AG10803 (cell line): ENCODE measurements at regions not wholly inside any gene's neighbourhood (a gene's known extent, or its start where the extent isn't known, plus 50 kb on each side); places are given as distances from the start of the nearest gene placed in this dataset.
A peak's percentile ranks its signal among the peaks of the same experiment; 100 is the strongest.

ENCODE experiments used
- DNase-seq: peaks from one replicate; pipeline ENCODE4 v3.0.0; 2010; ENCODE audit warnings: low read depth
- H3K4me3 ChIP-seq: 2 replicates; pipeline ENCODE4 v1.5.1; 2011; ENCODE audit warnings: mild to moderate bottlenecking, low read length, control low read depth
- TF ChIP-seq, protein P1 (sequence below): conservative IDR thresholded peaks from 2 replicates; pipeline ENCODE4 v1.5.1; 2011; ENCODE audit warnings: mild to moderate bottlenecking, low read length, control low read depth, inconsistent platforms

DNA sequence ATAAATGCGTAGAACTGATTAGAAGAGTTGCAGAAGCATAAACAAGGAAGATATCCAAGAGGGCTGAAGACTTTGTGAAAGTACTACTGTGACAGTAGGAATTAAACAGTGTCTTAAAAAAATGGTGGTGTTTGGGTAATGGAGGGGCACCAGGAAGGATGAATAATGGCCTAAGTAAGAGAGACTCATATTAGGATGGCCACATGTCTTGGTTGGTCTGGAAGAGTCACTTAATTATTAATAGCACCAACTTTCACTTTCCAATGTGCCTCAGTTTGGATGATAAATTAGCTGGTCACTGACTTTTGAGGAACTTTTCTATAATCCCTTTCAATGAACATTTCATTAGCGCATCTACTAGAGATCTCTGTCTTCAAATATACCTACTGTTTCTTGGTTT, 372.2 kb downstream of the NYAP2 start:
- no peak for DNase-seq
- H3K4me3 ChIP-seq, result no peak overlapping the region
- TF ChIP-seq, protein P1, sequence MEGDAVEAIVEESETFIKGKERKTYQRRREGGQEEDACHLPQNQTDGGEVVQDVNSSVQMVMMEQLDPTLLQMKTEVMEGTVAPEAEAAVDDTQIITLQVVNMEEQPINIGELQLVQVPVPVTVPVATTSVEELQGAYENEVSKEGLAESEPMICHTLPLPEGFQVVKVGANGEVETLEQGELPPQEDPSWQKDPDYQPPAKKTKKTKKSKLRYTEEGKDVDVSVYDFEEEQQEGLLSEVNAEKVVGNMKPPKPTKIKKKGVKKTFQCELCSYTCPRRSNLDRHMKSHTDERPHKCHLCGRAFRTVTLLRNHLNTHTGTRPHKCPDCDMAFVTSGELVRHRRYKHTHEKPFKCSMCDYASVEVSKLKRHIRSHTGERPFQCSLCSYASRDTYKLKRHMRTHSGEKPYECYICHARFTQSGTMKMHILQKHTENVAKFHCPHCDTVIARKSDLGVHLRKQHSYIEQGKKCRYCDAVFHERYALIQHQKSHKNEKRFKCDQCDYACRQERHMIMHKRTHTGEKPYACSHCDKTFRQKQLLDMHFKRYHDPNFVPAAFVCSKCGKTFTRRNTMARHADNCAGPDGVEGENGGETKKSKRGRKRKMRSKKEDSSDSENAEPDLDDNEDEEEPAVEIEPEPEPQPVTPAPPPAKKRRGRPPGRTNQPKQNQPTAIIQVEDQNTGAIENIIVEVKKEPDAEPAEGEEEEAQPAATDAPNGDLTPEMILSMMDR, result no peak

DNA sequence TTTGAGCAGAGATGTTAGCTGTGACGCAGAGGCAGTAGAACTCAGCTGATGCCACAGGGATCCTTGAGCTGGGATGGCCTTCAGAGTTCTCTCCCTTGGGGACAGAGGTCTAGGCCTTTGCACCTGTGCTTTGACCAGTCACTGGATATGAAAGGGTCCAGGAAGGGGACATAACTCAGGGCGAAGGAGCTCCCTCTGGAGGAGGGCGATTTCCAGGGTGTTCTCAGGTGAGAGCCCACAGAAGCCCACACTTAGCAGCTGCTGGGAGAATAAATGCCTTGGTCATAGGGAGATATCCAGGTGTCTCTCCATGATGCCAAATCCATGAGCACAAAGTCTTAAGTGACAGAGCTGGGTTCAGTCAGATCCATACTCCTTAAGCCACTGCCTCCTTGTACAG, 369.2 kb downstream of the NYAP2 start:
- DNase-seq, result no peak
- no peak overlapping the region for H3K4me3 ChIP-seq
- TF ChIP-seq, protein P1, result no peak

DNA sequence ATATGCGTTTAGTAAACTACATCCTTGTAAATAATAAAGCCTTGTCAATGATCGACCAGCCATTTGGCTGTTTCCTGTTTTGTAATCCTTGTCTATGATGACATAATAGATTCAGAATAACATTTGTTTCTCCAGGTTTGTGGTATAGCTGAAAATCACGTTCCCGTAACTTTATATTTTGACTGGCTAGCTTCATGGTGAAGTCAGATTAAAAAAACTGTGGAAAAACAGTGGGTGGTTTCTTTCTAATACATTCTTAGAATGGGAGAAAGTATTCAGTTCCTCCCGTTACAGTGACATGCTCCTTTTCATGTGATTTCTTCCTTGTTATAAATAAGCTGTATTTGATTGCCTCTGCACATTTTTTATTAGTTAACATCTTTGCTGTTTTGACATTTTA, 366.9 kb downstream of the NYAP2 start:
- H3K4me3 ChIP-seq, result no peak overlapping the region
- DNase-seq, result no peak
- TF ChIP-seq, protein P1, result no peak

DNA sequence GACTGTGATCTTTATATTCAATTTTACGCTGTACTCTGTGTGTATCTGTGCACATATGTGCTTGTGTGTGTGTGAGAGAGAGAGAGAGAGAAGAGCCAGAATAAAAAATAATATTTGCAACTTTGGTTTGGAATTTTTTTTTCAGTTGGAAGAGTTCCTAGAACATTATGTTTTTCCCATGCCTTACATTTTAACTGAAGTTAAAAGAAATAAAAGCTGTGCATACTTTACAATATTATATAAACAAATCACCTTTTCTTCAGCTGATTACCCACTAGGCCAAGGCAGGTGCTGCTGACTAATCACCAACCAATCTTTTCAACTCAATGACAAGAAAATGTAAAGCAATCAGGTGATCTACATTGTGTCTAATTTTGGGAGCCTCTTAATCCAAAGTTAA, 366.3 kb downstream of the NYAP2 start:
- no peak for DNase-seq
- no peak overlapping the region for H3K4me3 ChIP-seq
- TF ChIP-seq, protein P1, result no peak

DNA sequence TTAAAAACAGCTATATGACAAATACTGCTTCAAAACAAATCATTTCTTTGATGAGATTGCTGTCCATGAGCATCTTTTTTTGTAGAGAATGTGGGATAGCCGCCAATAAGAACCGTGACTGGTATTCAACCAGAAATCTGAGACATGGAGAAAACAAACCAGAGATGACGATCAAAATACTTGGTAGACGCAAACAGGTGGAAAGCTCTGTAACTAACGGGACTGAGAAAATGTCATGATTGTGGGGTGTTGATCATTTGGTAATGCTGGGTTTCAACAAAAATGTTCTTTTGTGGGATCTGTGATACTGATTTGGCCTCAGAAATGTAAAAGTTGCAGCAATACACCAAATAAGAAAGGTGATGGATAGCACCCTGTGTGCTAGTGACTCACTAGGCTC, 364.8 kb downstream of the NYAP2 start:
- peak; percentile 4 for DNase-seq
- TF ChIP-seq, protein P1, result no peak
- H3K4me3 ChIP-seq, result no peak overlapping the region

DNA sequence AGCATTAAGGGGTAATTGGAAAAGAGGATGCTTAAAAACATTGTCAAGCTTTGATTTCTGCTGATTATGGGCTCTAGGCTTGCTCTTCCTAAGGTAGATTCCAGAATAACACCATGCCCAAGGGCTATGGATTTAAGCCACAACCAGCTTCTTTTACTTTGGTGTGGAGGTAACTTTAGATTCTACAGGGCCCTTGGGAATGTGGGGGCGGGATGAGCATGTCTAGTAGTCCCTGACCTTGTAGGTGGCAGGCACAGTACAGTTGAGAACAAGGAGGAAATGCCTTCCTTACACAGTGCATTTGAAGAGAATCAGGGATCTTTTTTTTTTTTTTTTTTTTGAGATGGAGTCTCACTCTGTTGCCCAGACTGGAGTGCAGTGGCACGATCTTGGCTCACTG, 364.2 kb downstream of the NYAP2 start:
- no peak overlapping the region for H3K4me3 ChIP-seq
- TF ChIP-seq, protein P1, result no peak
- DNase-seq, result no peak

DNA sequence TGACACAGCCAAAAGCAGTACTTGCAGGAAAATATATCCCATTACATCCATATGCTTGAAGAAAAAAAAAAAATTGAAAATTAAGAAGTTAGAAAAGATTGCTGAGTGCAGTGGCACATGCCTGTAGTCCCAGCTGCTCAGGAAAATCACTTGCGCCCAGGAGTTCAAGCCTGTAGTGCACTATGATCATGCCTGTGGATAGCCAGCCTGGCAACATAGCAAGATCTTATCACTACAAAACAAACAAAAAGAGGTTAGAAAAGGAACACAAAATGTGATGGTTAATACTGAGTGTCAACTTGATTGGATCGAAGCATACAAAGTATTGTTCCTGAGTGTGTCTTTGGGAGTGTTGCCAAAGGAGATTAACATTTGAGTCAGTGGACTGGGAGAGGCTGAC, 361.9 kb downstream of the NYAP2 start:
- no peak for DNase-seq
- no peak overlapping the region for H3K4me3 ChIP-seq
- TF ChIP-seq, protein P1, result no peak
